ENCODE measurements at regions not wholly inside any gene's neighbourhood (a gene's known extent, or its start where the extent isn't known, plus 50 kb on each side); places are given as distances from the start of the nearest gene placed in this dataset.
A peak's percentile ranks its signal among the peaks of the same experiment; 100 is the strongest.
"Not testable (repeated sequence)": the region's sequence is repeated elsewhere in the genome, so short reads cannot be mapped to it uniquely, and the experiment has no call there.

DNA sequence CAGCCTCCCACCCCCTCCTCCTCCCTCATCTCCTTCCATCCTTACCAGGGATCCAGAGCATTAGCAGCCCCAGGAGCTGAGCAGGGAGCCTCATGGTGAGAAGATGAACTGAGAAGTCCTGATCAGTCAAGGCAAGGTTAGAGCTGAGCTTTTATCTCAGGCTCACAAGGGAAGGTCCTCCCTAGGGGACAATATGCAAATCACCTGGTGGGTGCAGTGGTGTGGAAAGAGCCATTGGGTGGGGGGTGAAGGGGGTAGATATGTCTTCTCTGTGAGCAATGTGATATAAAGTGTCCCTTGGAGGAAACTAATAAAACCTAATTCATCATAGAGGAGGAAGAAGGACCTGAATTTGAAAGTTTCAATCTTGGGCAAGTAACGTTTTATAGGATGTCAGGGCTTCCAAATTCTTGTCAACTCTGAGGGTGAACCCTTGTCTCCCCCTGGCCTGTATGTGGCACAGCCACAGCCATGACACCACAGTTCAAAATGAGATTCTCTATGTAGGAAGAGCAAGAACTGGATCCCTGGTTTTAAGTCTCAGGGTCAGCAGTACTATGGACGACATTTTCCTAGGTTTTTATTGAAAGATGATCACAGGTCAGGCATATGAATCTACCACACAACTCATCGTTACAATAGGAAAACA is 543.5 kb downstream of the RPIA start:
- DNase-seq = not testable (repeated sequence)

- DNase-seq = not testable (repeated sequence)
These were observed 545.5 kb downstream of the RPIA start for GRCh38 chr2:89236832-89237450.

DNA sequence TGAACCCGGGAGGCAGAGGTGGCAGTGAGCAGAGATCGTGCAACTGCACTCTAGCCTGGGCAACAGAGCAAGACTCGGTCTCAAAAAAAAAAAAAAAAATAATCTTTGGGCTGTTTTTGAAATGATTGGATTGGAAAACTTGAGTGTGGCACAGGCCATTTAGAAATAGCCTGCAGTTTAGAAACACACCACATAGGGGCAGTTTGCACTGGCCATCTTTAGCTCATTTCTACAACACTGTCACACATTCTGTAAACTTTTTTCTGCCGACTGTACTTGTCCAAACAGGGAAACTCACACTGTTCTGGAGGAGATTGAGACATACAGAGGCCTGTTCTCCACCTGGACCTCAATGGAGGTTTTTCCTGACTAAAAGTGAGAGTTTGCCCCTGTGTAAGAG is 546.3 kb downstream of the RPIA start:
- DNase-seq = not testable (repeated sequence)

- DNase-seq = peak in 1 of 2 donors; percentile 11
These were observed 551.7 kb downstream of the RPIA start for GRCh38 chr2:89243114-89243700.

GRCh38 chr2:89244407-89244806 is 552.9 kb downstream of the RPIA start:
- DNase-seq = not testable (repeated sequence)

- not testable (repeated sequence) for DNase-seq
These were observed 554.0 kb downstream of the RPIA start for GRCh38 chr2:89245478-89245877.

GRCh38 chr2:89246027-89246426 is 554.6 kb downstream of the RPIA start:
- not testable (repeated sequence) for DNase-seq

DNA sequence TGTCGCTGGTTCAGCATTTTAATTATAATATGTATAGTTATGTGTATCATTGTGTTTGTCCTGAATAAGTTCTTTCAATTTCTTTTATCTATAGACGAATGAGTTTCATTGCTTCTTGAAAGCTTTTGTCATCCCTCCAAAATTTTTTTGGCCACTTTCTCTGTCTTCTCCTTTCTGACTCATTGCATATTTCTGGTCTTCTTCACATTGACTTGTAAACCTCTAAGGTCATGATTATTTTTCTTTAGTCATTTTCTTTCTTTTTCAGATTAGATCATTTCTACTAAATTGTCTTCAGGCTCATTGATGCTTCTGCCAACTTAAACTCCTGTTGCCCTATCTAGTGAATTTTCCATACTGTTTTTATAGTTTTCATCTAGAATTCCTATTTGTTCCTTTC is 555.1 kb downstream of the RPIA start:
- not testable (repeated sequence) for DNase-seq

- DNase-seq = not testable (repeated sequence)
These were observed 563.5 kb downstream of the RPIA start for GRCh38 chr2:89255013-89255412.

GRCh38 chr2:89273443-89273842 is 582.0 kb downstream of the RPIA start:
- not testable (repeated sequence) for DNase-seq

DNA sequence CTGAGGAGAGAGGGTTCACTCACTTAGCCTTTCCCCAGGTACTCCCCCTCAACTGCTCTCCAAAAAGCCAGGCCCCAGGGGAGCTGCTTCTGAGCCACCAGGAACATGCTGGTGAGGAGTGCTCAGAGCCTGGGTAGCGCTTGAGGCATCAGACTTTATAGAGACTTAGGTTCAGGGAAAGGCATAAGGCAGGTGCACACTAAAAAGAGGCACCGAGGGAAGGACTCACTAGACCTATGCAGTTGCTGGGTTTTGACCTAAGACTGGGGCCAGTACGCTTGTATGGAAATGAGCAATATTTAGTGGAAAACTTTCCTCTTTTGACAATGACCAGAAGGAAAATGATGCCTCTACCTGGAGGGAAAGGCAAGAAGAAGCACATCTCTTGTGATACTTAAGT is 589.1 kb downstream of the RPIA start:
- not testable (repeated sequence) for DNase-seq

- DNase-seq = not testable (repeated sequence)
These were observed 595.1 kb downstream of the RPIA start for GRCh38 chr2:89286448-89287080.

GRCh38 chr2:89287084-89287483 is 595.6 kb downstream of the RPIA start:
- DNase-seq = not testable (repeated sequence)

- not testable (repeated sequence) for DNase-seq
These were observed 600.3 kb downstream of the RPIA start for GRCh38 chr2:89291717-89292298.

- DNase-seq = not testable (repeated sequence)
These were observed 601.9 kb downstream of the RPIA start for GRCh38 chr2:89293399-89293798.

DNA sequence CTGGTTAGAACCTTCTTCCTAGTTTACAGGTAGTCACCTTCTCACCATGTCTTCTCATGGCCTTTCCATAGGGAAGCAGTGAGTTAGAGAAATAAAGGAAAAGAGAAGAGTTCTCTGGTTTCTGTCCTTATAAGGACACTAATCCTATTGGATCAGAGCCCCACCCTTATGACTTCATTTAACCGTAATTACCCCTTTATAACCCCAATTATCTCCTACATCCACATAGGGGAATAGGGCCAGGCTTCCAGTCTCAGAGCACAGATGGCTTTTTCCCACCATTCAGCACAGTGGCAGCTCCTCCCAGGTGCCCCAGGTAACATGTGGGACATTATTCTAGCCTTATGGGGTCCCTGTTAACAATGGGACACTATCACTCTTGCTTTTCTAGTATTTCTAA is 602.9 kb downstream of the RPIA start:
- DNase-seq = not testable (repeated sequence)

DNA sequence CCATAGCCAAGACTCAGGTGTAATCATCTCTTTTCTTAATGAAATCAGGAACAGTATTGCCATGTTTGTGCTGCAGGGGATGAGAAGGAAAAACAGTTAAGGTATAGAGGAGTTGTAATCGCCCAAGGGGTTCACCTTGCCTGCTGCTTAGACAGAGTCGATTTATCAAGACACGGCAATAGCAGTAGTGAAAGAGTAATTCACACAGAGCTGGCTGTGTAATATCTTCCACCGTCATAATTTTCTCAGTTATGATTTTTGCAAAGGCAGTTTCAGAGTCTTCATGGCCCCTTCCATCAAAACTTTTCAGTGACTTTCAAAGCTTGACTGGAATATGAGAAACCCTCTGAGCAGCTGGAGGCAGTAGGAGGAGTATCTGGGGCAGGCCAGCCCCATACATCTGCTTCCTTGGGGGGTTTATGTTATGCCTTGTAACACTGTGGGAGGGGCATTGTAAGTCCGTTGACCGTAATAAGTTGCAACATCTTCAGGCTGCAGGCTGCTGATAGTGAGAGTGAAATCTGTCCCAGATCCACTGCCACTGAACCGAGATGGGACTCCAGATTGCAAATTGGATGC is 605.4 kb downstream of the RPIA start:
- DNase-seq = not testable (repeated sequence)

GRCh38 chr2:89299196-89299595 is 607.7 kb downstream of the RPIA start:
- not testable (repeated sequence) for DNase-seq

DNA sequence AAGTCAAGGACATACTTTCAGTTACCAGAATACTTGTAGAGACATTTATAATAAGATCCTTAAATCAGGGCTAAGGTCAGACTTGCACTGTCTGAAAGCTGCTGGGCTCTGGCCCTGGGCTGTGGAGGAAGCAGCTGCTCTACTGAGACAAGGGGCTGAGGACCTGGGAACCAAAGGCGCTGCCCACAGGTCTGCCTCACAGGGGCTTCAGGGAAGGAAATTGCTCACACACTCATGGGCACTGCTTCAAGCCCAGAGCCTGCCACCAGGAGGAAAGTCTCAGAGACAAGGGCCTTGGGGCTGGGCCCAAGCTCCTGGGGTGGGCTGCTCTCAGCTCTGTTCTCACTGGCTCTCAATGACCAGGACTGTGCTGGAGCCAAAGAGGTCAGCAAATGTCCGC is 614.1 kb downstream of the RPIA start:
- DNase-seq = not testable (repeated sequence)

DNA sequence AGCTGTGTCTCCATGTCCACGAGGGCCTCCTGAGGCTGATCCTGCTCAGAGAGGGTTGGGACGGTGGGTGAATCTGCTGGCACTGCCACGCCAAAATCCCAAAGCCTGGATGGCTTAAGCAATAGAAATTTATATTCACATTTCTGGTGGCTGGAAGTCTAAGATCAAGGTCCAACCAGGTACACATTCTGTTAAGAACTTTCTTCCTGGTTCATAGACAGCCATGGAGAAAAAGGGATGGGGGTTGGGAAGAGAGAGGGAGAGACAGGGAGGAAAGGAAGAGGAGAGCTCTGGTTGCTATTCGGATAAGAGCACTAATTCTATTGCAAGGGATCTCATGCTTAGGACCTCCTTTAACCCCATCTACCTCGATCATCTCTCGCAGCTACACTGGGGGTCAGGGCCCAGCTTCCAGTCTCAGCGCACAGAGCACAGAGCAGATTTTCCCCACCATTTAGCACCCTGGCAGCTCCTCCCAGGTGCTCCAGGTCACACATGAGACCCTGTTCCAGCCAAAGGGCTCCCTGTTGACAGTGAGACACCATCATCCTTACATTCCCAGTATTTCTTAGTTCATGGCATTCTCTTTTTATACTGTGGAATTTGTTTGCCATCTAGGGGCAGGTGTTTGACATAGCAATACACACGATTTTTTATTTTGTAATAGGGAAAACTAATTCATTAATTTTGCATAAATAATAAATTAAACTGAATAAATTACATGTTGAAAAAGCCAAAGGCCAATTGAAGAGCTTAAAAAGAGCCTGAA is 615.6 kb downstream of the RPIA start:
- not testable (repeated sequence) for DNase-seq

DNA sequence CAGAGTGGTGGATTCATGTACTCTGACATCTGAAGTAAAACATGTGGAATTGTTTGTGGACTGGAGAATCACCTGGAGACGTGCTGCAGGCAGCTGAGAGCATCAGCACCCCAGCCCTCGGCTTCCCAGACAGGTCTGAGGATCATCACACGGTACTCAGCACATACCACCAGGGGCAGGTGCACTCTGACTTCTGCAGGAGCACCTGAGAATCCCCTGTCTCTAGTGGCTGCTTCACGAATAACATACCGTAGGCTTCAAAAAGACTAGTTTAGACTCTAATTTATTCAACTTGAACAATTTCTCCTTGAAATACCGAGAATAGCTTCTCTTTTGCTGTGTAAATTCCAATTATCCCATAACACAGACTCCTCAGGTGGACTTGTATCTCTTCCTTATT is 627.5 kb downstream of the RPIA start:
- not testable (repeated sequence) for DNase-seq

GRCh38 chr2:89325894-89326293 is 634.4 kb downstream of the RPIA start:
- DNase-seq = not testable (repeated sequence)
